HAP-1 (cell line): ENCODE measurements at regions not wholly inside any gene's neighbourhood (a gene's known extent, or its start where the extent isn't known, plus 50 kb on each side); places are given as distances from the start of the nearest gene placed in this dataset.

Source experiments
- DNase-seq, 2 experiments: peaks; one replicate each; pipeline ENCODE4 v3.0.0-alpha.2; 2016 to 2020; ENCODE audit warnings: low spot score in 2 of 2
- H3K27me3 ChIP-seq: fragments of 250-450 bp; sonication (Bioruptor Pico); 2 replicates; pipeline ENCODE4 v1.5.1; 2020; ENCODE audit warnings: low read depth, mild to moderate bottlenecking, moderate library complexity
- H3K36me3 ChIP-seq: fragments of 250-450 bp; sonication (Bioruptor Pico); replicated peaks from 2 replicates; pipeline ENCODE4 v1.5.1; 2020; ENCODE audit warnings: mild to moderate bottlenecking
- H3K4me1 ChIP-seq: fragments of 250-450 bp; sonication (Bioruptor Pico); 2 replicates; pipeline ENCODE4 v1.5.1; 2020; ENCODE audit warnings: mild to moderate bottlenecking
- H3K4me3 ChIP-seq: fragments of 250-450 bp; sonication (Bioruptor Pico); 2 replicates; pipeline ENCODE4 v1.5.1; 2020; ENCODE audit warnings: mild to moderate bottlenecking, moderate library complexity
- H3K9me3 ChIP-seq: fragments of 250-450 bp; sonication (Bioruptor Pico); 2 replicates; pipeline ENCODE4 v1.5.1; 2020; ENCODE audit warnings: mild to moderate bottlenecking, moderate library complexity
- in situ Hi-C: fragments of 300-500 bp; cut with MboI; formaldehyde crosslinking; loops from 3 replicates; pipeline ENCODE4 v1.14.3; 2020; ENCODE audit warnings: low sequenced_read_pairs, inconsistent platforms, mixed read lengths

- Histone ChIP-seq H3K4me3 (no peak overlapping the region), H3K36me3 (no peaks in the 10 kb centered on the region), H3K4me1 (0 out of 2 replicates have a peak, but pooled peaks cover 2% of the 10 kb centered on the region), H3K27me3 (no peaks in the 10 kb centered on the region), H3K9me3 (no peaks in the 10 kb centered on the region)
- DNase-seq = no peak
- in situ Hi-C loops = no loop called here
These were observed 75.9 kb downstream of the UCHL1 start for GRCh38 chr4:41332510-41333054.

- H3K4me3 ChIP-seq = no peak overlapping the region
- DNase-seq = no peak
- H3K27me3 ChIP-seq = no peaks in the 10 kb centered on the region
These were observed 77.5 kb downstream of the UCHL1 start for GRCh38 chr4:41334182-41334581.

GRCh38 chr4:41339812-41340809, 83.4 kb downstream of the UCHL1 start:
- H3K36me3 ChIP-seq = no peaks in the 10 kb centered on the region
- no peaks in the 10 kb centered on the region for H3K9me3 ChIP-seq
- H3K4me3 ChIP-seq = no peak overlapping the region
- DNase-seq = peak; percentile 82
- peaks cover 20% of the 10 kb centered on the region for H3K4me1 ChIP-seq
- no peaks in the 10 kb centered on the region for H3K27me3 ChIP-seq
- in situ Hi-C loops = no loop called here

More at GRCh38 chr4:41334182-41334581, 77.5 kb downstream of the UCHL1 start:
- in situ Hi-C loops = no loop called here
- Histone ChIP-seq H3K36me3 (no peaks in the 10 kb centered on the region), H3K9me3 (no peaks in the 10 kb centered on the region), H3K4me1 (0 out of 2 replicates have a peak, but pooled peaks cover 2% of the 10 kb centered on the region)

GRCh38 chr4:41346306-41347061, 89.8 kb downstream of the UCHL1 start:
- H3K9me3 ChIP-seq = no peaks in the 10 kb centered on the region; the same call in 1 of the 2 replicates
- H3K36me3 ChIP-seq = no peaks in the 10 kb centered on the region
- in situ Hi-C loops = no loop called here
- no peak overlapping the region for H3K4me3 ChIP-seq
- peaks cover 26% of the 10 kb centered on the region for H3K4me1 ChIP-seq
- H3K27me3 ChIP-seq = no peaks in the 10 kb centered on the region
- peak; percentile 83 to 99 for DNase-seq

GRCh38 chr4:41349021-41349420, 92.3 kb downstream of the UCHL1 start:
- in situ Hi-C loops = no loop called here
- DNase-seq = no peak
- no peaks in the 10 kb centered on the region for H3K27me3 ChIP-seq
- no peaks in the 10 kb centered on the region for H3K36me3 ChIP-seq
- peaks cover 26% of the 10 kb centered on the region for H3K4me1 ChIP-seq
- peaks cover 4% of the 10 kb centered on the region for H3K9me3 ChIP-seq
- no peak overlapping the region for H3K4me3 ChIP-seq

GRCh38 chr4:41358647-41359421, 102.1 kb downstream of the UCHL1 start:
- no peaks in the 10 kb centered on the region for H3K36me3 ChIP-seq
- H3K9me3 ChIP-seq = peaks cover 6% of the 10 kb centered on the region
- H3K4me1 ChIP-seq = peaks cover 19% of the 10 kb centered on the region
- in situ Hi-C loops = no loop called here
- peak in 1 of 2 experiments; percentile 41 for DNase-seq
- H3K4me3 ChIP-seq = no peak overlapping the region
- H3K27me3 ChIP-seq = no peaks in the 10 kb centered on the region

GRCh38 chr4:41359422-41359775, 102.7 kb downstream of the UCHL1 start:
- Histone ChIP-seq H3K27me3 (no peaks in the 10 kb centered on the region), H3K4me3 (no peak overlapping the region), H3K36me3 (no peaks in the 10 kb centered on the region), H3K9me3 (peaks cover under 1% of the 10 kb centered on the region; the same call in 1 of the 2 replicates), H3K4me1 (peaks cover 22% of the 10 kb centered on the region)
- in situ Hi-C loops = no loop called here
- no peak for DNase-seq

- H3K4me3 ChIP-seq = peak overlapping the region; percentile 78
- in situ Hi-C loops = no loop called here
These were observed 103.1 kb downstream of the UCHL1 start for GRCh38 chr4:41359836-41360213.

GRCh38 chr4:41360214-41360920, 103.6 kb downstream of the UCHL1 start:
- no peaks in the 10 kb centered on the region for H3K27me3 ChIP-seq
- H3K36me3 ChIP-seq = no peaks in the 10 kb centered on the region
- in situ Hi-C loops = no loop called here
- peak; percentile 72 to 80 for DNase-seq
- no peaks in the 10 kb centered on the region for H3K9me3 ChIP-seq
- peak overlapping the region; percentile 78 for H3K4me3 ChIP-seq
- peaks cover 27% of the 10 kb centered on the region for H3K4me1 ChIP-seq

More at GRCh38 chr4:41359836-41360213, 103.1 kb downstream of the UCHL1 start:
- Histone ChIP-seq H3K27me3 (no peaks in the 10 kb centered on the region), H3K9me3 (no peaks in the 10 kb centered on the region), H3K36me3 (no peaks in the 10 kb centered on the region), H3K4me1 (peaks cover 22% of the 10 kb centered on the region)
- no peak for DNase-seq

- Histone ChIP-seq H3K4me1 (peaks cover 29% of the 10 kb centered on the region), H3K36me3 (no peaks in the 10 kb centered on the region), H3K27me3 (no peaks in the 10 kb centered on the region), H3K4me3 (peak overlapping the region; percentile 78), H3K9me3 (no peaks in the 10 kb centered on the region)
- DNase-seq = peak in 1 of 2 experiments; percentile 66
- in situ Hi-C loops = no loop called here
These were observed 104.4 kb downstream of the UCHL1 start for GRCh38 chr4:41360921-41361793.

GRCh38 chr4:41361794-41362526, 105.2 kb downstream of the UCHL1 start:
- no peaks in the 10 kb centered on the region for H3K27me3 ChIP-seq
- peak in 1 of 2 experiments; percentile 27 for DNase-seq
- H3K9me3 ChIP-seq = no peaks in the 10 kb centered on the region
- in situ Hi-C loops = no loop called here
- H3K4me1 ChIP-seq = peaks cover 29% of the 10 kb centered on the region
- H3K36me3 ChIP-seq = no peaks in the 10 kb centered on the region
- H3K4me3 ChIP-seq = peak overlapping the region; percentile 78
